GM18909 (cell line): ENCODE measurements at regions not wholly inside any gene's neighbourhood (a gene's known extent, or its start where the extent isn't known, plus 50 kb on each side); places are given as distances from the start of the nearest gene placed in this dataset.

ENCODE experiments used
- ATAC-seq: cut with Tn5 transposase; IDR thresholded peaks from one replicate; pipeline ENCODE4 v1.9.1; 2021; ENCODE audit warnings: mild to moderate bottlenecking; ENCODE audit not compliant: unreplicated experiment, poor library complexity

- no peak for ATAC-seq
Measured at GRCh38 chr12:90520002-90520734, 434.8 kb downstream of the CCER1 start.

- peak; percentile 32 for ATAC-seq
Measured at GRCh38 chr12:90519285-90519684, 435.7 kb downstream of the CCER1 start.

GRCh38 chr12:90515199-90516175 lies 439.5 kb downstream of the CCER1 start:
- peak; percentile 99 for ATAC-seq

- no peak for ATAC-seq
Measured at GRCh38 chr12:90514325-90514724, 440.7 kb downstream of the CCER1 start.

- no peak for ATAC-seq
Measured at GRCh38 chr12:90512518-90512917, 442.5 kb downstream of the CCER1 start.

GRCh38 chr12:90510948-90511347 lies 444.0 kb downstream of the CCER1 start:
- ATAC-seq = no peak

GRCh38 chr12:90504806-90505205 lies 450.2 kb downstream of the CCER1 start:
- ATAC-seq = no peak

- ATAC-seq = no peak
Measured at GRCh38 chr12:90502070-90502469, 452.9 kb downstream of the CCER1 start.

GRCh38 chr12:90501412-90501811 lies 453.6 kb downstream of the CCER1 start:
- no peak for ATAC-seq

GRCh38 chr12:90499795-90500194 lies 455.2 kb downstream of the CCER1 start:
- no peak for ATAC-seq

- no peak for ATAC-seq
Measured at GRCh38 chr12:90497923-90498545, 456.9 kb downstream of the CCER1 start.

- no peak for ATAC-seq
Measured at GRCh38 chr12:90490355-90490754, 464.6 kb downstream of the CCER1 start.

GRCh38 chr12:90489141-90489540 lies 465.8 kb downstream of the CCER1 start:
- ATAC-seq = no peak

GRCh38 chr12:90485560-90485959 lies 469.4 kb downstream of the CCER1 start:
- no peak for ATAC-seq

- ATAC-seq = no peak
Measured at GRCh38 chr12:90484094-90484493, 470.9 kb downstream of the CCER1 start.

- ATAC-seq = no peak
Measured at GRCh38 chr12:90481748-90482147, 473.2 kb downstream of the CCER1 start.

GRCh38 chr12:90479237-90479636 lies 475.7 kb downstream of the CCER1 start:
- no peak for ATAC-seq

GRCh38 chr12:90473831-90474230 lies 481.1 kb downstream of the CCER1 start:
- ATAC-seq = no peak

- ATAC-seq = no peak
Measured at GRCh38 chr12:90460681-90461080, 494.3 kb downstream of the CCER1 start.

GRCh38 chr12:90456248-90456647 lies 498.7 kb downstream of the CCER1 start:
- no peak for ATAC-seq

GRCh38 chr12:90455756-90456155 lies 499.2 kb downstream of the CCER1 start:
- ATAC-seq = no peak
